H1 (cell line): ENCODE measurements at regions not wholly inside any gene's neighbourhood (a gene's known extent, or its start where the extent isn't known, plus 50 kb on each side); places are given as distances from the start of the nearest gene placed in this dataset.

ENCODE experiments used
- CEBPB ChIP-seq: IDR thresholded peaks from 2 replicates; pipeline ENCODE4 v1.6.1; 2012; ENCODE audit warnings: low read depth, low read length
- CTCF ChIP-seq, 3 experiments: IDR thresholded peaks; 1 replicate in 2 of 3; 2 replicates in 1 of 3; pipeline versions ENCODE4 v1.5.1 to v1.6.1; 2011; ENCODE audit warnings: low read length in 3 of 3, mild to moderate bottlenecking in 3 of 3, inconsistent platforms in 2 of 3, low read depth in 1 of 3, moderate library complexity in 1 of 3; ENCODE audit not compliant: insufficient read depth in 1 of 3; ENCODE audit errors: control extremely low read depth in 1 of 3
- RFX5 ChIP-seq: IDR thresholded peaks from 2 replicates; pipeline ENCODE4 v1.6.1; 2011; ENCODE audit warnings: low read depth, low read length, improper control_type of control experiment, borderline replicate concordance

GRCh38 chr3:186487037-186487436, 57.1 kb downstream of the CRYGS start:
- TF ChIP-seq RFX5, result no peak
- TF ChIP-seq CTCF (IDR thresholded peaks at IDR 0.05; ENCODE audit: control extremely low read depth in 1 of 3, insufficient read depth in 1 of 3, low read depth in 1 of 3, low read length in 3 of 3), result no peak
- no peak for TF ChIP-seq CEBPB
